ENCODE measurements at regions not wholly inside any gene's neighbourhood (a gene's known extent, or its start where the extent isn't known, plus 50 kb on each side); places are given as distances from the start of the nearest gene placed in this dataset.

GRCh38 chr6:50913105-50913770, 94.6 kb downstream of the TFAP2B start:
- TF ChIP-seq GATA2 (IDR thresholded peaks at IDR 0.05; ENCODE audit: low read depth, low read length): no peak
- TF ChIP-seq GATA3 (IDR thresholded peaks at IDR 0.05; ENCODE audit: low read depth, low read length): no peak

Measured in SH-SY5Y (cell line).